HG03457 (cell line): ENCODE measurements at regions not wholly inside any gene's neighbourhood (a gene's known extent, or its start where the extent isn't known, plus 50 kb on each side); places are given as distances from the start of the nearest gene placed in this dataset.

Experiments
- ATAC-seq: cut with Tn5 transposase; IDR thresholded peaks from one replicate; pipeline ENCODE4 v1.9.1; 2021; ENCODE audit warnings: moderate number of reproducible peaks; ENCODE audit not compliant: unreplicated experiment

DNA sequence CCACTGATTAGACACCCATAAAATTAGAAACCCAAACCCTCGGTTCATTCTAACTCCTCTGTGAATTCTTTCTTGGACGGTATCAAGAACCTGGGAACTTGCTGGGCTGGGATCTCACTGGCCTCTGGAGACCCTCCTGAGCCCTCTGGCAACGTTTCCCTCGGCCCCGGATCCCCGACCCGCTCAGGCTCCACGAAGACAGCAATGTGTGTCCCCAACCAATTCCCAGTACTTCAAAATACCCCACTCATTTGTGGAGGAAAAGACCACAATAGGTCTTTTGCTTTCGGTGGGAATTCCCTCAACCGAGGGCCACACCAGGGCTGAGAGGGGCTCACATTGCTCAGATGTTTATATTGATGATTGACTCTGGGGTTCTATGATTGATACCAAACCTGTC, 117.9 kb upstream of the PRR20G start:
- ATAC-seq, result no peak

- ATAC-seq, result no peak
These were observed 117.3 kb upstream of the PRR20G start for GRCh38 chr3:127405010-127405598.

GRCh38 chr3:127404221-127405009, 116.6 kb upstream of the PRR20G start:
- no peak for ATAC-seq

GRCh38 chr3:127403795-127404194, 115.9 kb upstream of the PRR20G start:
- no peak for ATAC-seq

- ATAC-seq, result no peak
These were observed 111.3 kb upstream of the PRR20G start for GRCh38 chr3:127399154-127399553.

DNA sequence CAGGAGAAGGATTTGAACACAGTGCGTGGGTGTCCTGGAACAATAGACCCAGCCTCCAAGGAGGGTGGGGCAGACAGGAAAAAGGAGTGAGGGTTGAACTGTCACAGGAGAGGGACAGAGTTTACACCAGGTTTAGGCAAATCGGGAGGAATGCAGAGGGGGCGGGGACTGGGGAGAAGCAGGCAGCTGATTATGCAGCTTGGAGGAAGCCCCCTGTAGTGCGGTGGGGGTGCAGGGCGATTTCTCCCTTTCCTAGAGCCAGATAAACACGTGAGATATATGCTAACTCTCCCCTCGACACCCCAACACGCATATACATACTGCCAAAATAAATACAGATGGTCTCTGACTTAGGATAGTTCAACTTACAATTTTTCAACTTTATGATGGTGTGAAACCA, 108.6 kb upstream of the PRR20G start:
- no peak for ATAC-seq

GRCh38 chr3:127395663-127396355, 108.0 kb upstream of the PRR20G start:
- no peak for ATAC-seq

DNA sequence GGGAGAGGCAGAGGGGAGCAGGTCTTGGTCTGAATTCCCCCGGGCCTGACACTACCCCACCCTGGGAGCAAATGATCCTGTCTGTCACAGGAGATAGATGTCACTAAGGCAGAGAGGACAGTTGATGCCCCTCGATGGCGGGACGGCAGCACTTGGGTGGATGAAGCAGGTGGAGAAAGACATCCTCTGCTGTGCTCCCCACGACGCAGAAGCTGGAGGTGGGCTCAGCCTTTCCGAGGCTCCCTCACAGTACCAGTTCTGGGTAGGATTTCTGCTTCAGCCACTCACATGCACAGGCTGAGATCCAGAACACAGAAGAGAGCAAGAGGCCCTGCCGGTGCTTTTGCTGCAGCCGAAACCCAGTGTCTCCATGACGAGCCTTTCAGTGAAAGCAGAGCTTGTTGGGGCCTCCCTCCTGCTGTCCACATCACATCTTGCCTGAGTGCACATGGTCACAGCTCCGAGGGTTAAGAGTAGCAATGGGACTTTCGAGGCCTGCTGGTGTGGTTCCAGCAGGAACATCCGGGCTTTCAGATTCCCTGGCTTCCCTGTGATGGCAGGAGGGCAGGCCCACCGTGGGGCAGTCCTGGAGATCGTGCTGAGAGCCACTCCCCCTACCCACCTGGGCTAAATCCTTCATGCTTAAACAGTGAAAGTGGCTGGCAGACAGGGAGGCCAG, 107.3 kb upstream of the PRR20G start:
- no peak for ATAC-seq

DNA sequence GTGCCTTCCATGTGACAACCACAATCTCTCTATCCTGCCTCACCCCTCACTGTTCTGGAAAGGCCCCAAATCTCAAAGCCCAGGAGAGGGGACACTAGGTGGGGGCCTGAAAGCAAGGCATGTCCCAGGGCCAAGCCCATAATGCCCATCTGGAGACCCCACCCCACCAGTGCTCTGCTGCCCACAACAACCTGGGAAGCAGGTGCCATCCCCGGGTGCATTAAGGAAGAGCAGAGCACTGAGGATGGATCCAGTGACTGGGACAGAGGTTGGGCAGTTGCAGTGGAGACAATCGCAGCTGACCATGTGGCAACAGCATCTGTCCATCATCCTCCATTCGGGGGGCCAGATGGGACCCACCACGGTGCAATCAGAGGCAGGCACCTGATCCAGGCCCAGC, 106.2 kb upstream of the PRR20G start:
- ATAC-seq, result no peak

- no peak for ATAC-seq
These were observed 105.4 kb upstream of the PRR20G start for GRCh38 chr3:127393131-127393820.

DNA sequence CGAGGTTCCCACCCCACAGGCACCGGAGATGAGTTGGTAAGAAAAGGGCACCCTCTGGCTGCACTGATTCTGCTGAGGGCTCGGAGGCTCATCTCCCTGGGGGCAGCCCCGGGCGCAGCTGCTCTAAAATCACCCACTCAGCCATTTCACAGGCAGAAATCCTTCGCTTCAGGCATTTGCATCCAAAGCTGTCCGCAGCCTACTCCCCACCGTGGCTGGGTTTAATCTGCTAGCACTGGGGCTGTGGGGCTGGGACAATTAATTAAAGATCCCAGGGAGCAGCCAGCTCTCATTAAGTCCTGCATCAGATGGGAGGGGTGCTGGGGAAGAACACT, 104.3 kb upstream of the PRR20G start:
- ATAC-seq, result no peak

DNA sequence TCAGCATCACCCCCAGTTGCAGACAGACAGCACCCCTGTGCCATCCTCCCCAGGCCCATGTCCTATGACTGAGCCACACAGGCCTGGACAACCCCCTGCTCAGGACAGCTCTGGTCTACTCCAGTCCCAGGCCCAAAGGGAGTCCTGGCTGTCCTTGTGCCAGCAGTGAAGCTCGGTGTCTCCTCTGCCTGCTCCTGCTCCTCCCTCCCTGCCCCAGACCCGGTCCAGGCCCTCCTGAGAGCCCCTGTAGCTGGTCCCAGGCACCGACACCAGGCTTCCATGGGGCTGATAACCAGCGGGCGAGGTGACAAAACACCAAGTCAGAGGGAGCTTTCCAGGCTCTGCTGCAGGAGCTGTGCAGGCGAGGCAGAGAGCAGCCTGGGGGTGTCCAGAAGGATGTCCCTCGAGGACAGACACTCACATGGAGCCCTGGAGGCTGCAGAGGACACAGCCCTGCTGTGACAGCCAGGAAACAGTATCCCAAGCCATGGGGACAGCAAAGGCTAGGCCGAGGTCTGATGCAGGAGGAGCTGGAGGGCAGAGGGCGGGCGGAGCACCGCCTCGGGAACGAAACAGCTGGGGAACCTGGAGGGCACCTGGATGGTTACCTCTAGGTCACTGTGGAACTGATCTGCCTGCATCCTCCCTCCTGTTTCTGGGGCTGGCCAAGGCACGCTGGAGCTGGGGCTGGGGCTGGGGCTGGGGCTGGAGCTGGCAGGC, 103.8 kb upstream of the PRR20G start:
- ATAC-seq, result no peak

- ATAC-seq, result no peak
These were observed 102.6 kb upstream of the PRR20G start for GRCh38 chr3:127390365-127391025.

- ATAC-seq, result no peak
These were observed 102.1 kb upstream of the PRR20G start for GRCh38 chr3:127389913-127390312.

- no peak for ATAC-seq
These were observed 101.6 kb upstream of the PRR20G start for GRCh38 chr3:127389420-127389819.

GRCh38 chr3:127388427-127388826, 100.6 kb upstream of the PRR20G start:
- no peak for ATAC-seq

- ATAC-seq, result no peak
These were observed 99.8 kb upstream of the PRR20G start for GRCh38 chr3:127387556-127388153.

GRCh38 chr3:127387119-127387518, 99.3 kb upstream of the PRR20G start:
- no peak for ATAC-seq

GRCh38 chr3:127386490-127386889, 98.6 kb upstream of the PRR20G start:
- ATAC-seq, result no peak

- no peak for ATAC-seq
These were observed 97.7 kb upstream of the PRR20G start for GRCh38 chr3:127385540-127385870.
